Central memory CD8-positive, alpha-beta T cell (primary cell): ENCODE measurements at regions not wholly inside any gene's neighbourhood (a gene's known extent, or its start where the extent isn't known, plus 50 kb on each side); places are given as distances from the start of the nearest gene placed in this dataset.

Experiments used
- ATAC-seq: fragments of 150-1000 bp; cut with Tn5 transposase; replicated peaks from 2 replicates; pipeline ENCODE4 v1.10.0; 2022; ENCODE audit warnings: mild to moderate bottlenecking, moderate FRiP score, moderate number of reproducible peaks; ENCODE audit not compliant: poor library complexity, severe bottlenecking; ENCODE audit errors: extremely low read depth
- DNase-seq, 2 donors: peaks; one replicate each; pipeline ENCODE4 v3.0.0; 2021; ENCODE audit warnings: low spot score in 2 of 2
- H3K27ac Mint-ChIP-seq: one replicate; pipeline ENCODE4 v1.8.0; 2022; ENCODE audit warnings: low read depth, mild to moderate bottlenecking, moderate library complexity, mixed read lengths
- H3K27me3 Mint-ChIP-seq: one replicate; pipeline ENCODE4 v1.8.0; 2022; ENCODE audit warnings: mixed read lengths
- H3K36me3 Mint-ChIP-seq: one replicate; pipeline ENCODE4 v1.8.0; 2022; ENCODE audit warnings: mild to moderate bottlenecking, moderate library complexity, mixed read lengths; ENCODE audit not compliant: insufficient read depth
- H3K4me1 Mint-ChIP-seq: one replicate; pipeline ENCODE4 v1.8.0; 2022; ENCODE audit warnings: mixed read lengths
- H3K4me3 Mint-ChIP-seq: one replicate; pipeline ENCODE4 v1.8.0; 2022; ENCODE audit warnings: mild to moderate bottlenecking, moderate library complexity, mixed read lengths
- H3K9me3 Mint-ChIP-seq: one replicate; pipeline ENCODE4 v1.8.0; 2022; ENCODE audit warnings: mixed read lengths

DNA sequence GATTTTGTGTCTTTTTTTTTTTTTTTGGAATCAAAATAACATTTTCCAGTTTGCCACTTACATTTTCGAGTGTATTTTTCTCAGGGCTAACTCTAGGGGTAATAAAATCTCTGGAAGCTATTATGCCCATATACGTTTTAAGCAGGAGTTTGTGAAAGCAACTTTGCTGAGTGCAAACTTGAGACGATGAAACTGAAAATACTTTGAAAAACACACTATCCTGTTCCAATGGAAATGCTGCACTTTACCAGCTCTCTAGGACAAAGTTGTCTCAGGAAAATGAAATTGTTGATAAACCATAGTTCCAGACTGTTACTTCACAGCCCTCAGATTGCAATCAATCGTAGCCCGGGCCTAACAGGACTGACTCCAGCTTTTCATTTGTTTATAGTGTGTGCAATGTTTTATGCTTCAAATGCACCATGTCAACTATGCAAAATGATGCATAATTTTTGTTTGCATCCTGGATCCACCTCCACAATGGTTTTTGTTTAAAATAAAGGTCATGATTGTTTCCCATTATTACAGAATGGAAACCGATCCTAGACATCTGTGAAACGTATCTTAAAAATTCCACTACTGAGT is 220.6 kb upstream of the PKN2 start:
- no peak overlapping the region for H3K4me3 Mint-ChIP-seq
- DNase-seq (no peak), ATAC-seq (no peak)
- H3K27me3 Mint-ChIP-seq: peaks cover 14% of the 10 kb centered on the region
- no peaks in the 10 kb centered on the region for H3K36me3 Mint-ChIP-seq
- H3K4me1 Mint-ChIP-seq: no peaks in the 10 kb centered on the region
- no peaks in the 10 kb centered on the region for H3K9me3 Mint-ChIP-seq
- no peak overlapping the region for H3K27ac Mint-ChIP-seq

DNA sequence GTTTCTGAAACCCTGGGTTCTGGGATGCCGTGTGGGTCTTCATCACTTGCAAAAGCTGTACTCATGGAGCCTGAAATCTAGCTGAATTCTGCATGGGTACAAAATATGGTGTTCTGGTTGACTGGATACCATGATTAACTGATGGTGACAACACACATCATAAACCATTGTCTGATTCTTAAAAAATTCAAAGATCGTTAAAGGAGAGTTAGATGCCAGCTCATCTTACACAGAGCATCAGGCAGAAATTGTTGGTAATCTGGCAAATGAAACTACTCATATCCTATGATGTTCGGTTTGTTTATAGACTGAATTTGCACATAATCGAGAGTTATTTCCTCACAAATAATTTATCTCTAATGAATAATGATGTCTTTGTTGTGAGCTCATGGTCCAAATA is 218.1 kb upstream of the PKN2 start:
- Mint-ChIP-seq H3K4me3 (no peak overlapping the region), H3K36me3 (no peaks in the 10 kb centered on the region), H3K9me3 (no peaks in the 10 kb centered on the region), H3K4me1 (no peaks in the 10 kb centered on the region), H3K27ac (no peak overlapping the region), H3K27me3 (peaks cover 14% of the 10 kb centered on the region)
- DNase-seq: no peak
- ATAC-seq: no peak

DNA sequence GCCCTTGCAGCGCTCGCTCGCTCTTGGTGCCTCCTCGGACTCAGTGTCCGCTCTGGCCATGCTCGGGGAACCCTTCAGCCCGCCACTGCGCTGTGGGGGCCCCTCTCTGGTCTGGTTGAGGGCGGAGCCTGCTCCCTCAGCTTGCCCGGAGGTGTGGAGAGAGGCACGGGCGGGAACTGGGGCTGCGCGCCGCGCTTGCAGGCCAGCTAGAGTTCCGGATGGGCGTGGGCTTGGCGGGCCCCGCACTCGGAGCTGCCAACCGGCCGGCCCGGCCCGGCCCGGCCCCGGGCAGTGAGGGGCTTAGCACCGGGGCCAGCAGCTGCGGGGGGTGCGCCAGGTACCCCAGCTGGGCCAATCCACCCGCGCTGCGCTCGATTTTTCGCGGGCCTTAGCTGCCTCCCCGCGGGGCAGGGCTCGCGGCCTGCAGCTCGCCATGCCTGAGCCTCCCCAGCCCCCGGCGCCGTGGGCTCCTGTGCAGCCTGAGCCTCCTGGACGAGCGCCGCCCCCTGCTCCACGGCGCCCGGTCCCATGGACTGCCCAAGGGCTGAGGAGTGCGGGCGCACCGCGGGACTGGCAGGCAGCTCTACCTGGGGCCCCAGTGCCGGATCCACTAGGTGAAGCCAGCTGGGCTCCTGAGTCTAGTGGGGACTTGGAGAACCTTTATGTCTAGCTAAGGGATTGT is 217.0 kb upstream of the PKN2 start:
- DNase-seq: no peak
- Mint-ChIP-seq H3K4me1 (no peaks in the 10 kb centered on the region), H3K27me3 (peaks cover 14% of the 10 kb centered on the region), H3K27ac (no peak overlapping the region), H3K4me3 (no peak overlapping the region), H3K36me3 (no peaks in the 10 kb centered on the region), H3K9me3 (no peaks in the 10 kb centered on the region)
- no peak for ATAC-seq

DNA sequence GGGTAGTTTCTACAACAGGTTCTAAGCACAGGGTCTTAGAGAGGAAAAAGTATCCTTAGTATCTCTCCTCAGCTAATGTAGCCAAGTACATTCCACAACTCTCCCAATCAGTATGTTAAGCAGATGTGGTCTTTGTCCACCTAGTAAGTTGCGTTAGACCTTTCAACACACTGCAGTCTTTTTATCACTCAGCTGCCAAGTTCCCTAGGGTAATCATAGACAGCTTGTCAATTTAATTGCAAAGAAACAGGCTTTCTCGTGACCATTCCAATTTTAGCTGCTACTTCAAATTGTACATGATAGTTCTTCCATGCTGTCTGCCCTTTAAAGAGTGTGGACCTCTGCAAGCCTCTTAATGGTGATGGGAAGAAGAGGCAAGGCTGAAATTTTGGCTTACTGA is 211.8 kb upstream of the PKN2 start:
- Mint-ChIP-seq H3K9me3 (no peaks in the 10 kb centered on the region), H3K27me3 (no peaks in the 10 kb centered on the region), H3K4me1 (no peaks in the 10 kb centered on the region), H3K4me3 (no peak overlapping the region), H3K36me3 (no peaks in the 10 kb centered on the region), H3K27ac (no peak overlapping the region)
- DNase-seq (no peak), ATAC-seq (no peak)

DNA sequence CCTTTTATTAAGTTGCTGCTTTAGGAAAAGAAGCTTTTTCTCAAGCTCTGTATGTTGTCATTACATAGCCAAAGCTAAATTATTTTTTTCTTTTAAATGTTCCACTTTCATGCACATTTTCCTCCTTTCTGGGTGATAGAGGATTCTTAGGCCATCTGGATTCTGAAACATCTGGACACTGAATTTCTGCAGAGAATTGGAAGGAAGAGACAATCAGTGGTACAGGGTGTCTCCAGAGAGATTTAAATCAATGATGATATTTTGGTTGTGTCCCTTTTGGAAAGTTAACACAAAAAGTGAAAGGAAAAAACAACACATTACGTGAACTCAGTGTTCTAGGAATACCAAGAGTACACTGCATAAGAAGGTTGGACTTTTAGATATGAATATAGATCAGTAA is 211.4 kb upstream of the PKN2 start:
- H3K27ac Mint-ChIP-seq: no peak overlapping the region
- H3K4me3 Mint-ChIP-seq: no peak overlapping the region
- DNase-seq (no peak), ATAC-seq (no peak)
- no peaks in the 10 kb centered on the region for H3K4me1 Mint-ChIP-seq
- H3K9me3 Mint-ChIP-seq: no peaks in the 10 kb centered on the region
- no peaks in the 10 kb centered on the region for H3K36me3 Mint-ChIP-seq
- H3K27me3 Mint-ChIP-seq: no peaks in the 10 kb centered on the region

DNA sequence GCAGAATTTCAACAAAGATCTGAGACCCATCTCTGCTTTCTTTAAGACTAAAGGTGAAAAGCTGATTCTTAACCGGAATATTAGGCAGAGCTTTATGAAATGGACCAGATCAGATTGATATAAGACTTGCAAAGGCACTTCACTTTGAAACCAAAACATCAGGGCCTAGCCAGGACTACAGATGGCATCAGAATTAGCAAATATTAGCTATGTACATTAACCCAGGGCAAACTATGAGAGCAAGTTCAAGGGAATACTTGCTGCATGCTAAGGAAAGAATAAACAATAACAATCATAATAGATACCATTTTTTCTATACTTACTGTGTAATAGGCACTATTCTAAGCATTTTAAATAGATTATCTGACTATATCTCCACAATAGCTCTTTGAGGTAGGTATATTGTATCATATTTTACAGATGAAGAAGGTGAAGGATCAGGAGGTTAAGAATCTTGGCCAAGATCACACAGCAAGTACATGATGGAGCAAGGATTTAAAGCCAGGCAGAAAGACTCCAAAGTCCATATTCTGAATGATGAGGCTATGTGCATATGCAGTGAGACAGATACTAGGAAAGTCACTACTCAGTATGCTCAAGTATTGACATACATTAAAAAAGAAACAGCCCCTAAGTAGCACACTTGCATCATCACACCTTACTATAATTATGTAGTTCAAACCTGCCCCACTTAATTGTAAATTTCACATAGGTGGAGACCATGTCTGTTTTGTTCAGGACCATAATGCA is 209.3 kb upstream of the PKN2 start:
- Mint-ChIP-seq H3K4me1 (no peaks in the 10 kb centered on the region), H3K9me3 (no peaks in the 10 kb centered on the region), H3K36me3 (no peaks in the 10 kb centered on the region), H3K4me3 (no peak overlapping the region), H3K27me3 (no peaks in the 10 kb centered on the region), H3K27ac (no peak overlapping the region)
- ATAC-seq (no peak), DNase-seq (no peak)

DNA sequence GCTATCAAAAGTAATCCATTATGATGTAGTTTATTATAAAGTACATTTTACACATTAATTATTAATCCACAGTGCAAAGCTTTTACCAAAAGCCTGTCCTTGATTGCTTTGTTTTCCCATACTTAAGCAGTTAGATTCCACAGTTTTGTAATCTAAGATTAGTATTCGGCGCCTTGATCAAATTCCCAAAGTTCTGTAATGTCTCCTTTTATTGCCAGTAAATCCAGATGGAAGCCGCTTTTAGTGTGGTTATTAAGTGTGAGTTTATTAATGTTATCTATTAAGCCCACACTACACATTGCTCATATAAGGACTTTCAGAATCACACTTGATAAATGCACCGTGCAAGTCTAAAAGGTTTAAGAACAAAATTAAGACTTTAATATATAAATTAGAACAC is 199.2 kb upstream of the PKN2 start:
- Mint-ChIP-seq H3K27ac (no peak overlapping the region), H3K4me3 (no peak overlapping the region), H3K27me3 (peaks cover 20% of the 10 kb centered on the region)

DNA sequence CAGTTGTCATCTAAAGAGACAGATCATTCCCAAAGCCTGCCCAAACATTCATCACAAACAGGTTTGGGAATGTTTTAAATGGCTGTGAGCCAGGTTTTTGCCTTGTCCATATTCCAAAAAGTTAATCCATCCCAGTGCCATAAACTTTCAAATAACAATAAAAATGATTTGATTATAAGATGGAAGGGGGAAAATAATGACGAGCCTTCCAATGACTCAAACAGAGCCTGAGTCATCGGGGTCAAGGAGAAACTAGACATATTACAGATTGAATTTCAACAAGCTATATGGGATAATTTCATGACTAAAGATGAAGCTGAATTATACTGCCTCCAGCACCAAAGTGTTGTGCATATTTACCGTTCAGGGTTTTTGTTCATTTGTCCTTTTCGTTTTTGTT is 195.8 kb upstream of the PKN2 start:
- H3K27ac Mint-ChIP-seq: no peak overlapping the region
- no peak overlapping the region for H3K4me3 Mint-ChIP-seq
- H3K27me3 Mint-ChIP-seq: peaks cover 13% of the 10 kb centered on the region
- ATAC-seq (no peak), DNase-seq (no peak)
- no peaks in the 10 kb centered on the region for H3K9me3 Mint-ChIP-seq
- H3K36me3 Mint-ChIP-seq: no peaks in the 10 kb centered on the region
- no peaks in the 10 kb centered on the region for H3K4me1 Mint-ChIP-seq

More for the DNA sequence above, 199.2 kb upstream of the PKN2 start:
- ATAC-seq (no peak), DNase-seq (no peak)
- Mint-ChIP-seq H3K4me1 (no peaks in the 10 kb centered on the region), H3K9me3 (no peaks in the 10 kb centered on the region), H3K36me3 (no peaks in the 10 kb centered on the region)

DNA sequence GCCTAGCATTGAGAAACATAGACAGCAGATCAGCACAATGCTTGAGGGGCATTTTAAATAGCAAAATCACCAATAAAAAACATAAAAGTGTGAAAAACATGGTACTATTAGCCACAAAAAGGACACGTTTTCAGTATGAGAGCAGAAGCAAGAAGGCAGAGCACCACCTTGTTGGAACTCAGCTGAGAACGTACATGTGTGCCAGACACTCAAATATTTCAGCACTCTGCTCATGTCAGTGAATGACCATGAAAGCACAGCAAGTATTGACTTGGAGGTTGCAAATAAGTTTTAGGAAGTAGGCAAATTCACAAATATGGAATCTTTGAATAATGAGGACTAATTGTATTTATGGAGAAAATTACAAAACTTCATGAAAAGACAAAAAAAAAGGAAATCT is 193.4 kb upstream of the PKN2 start:
- DNase-seq (no peak), ATAC-seq (no peak)
- H3K4me3 Mint-ChIP-seq: no peak overlapping the region
- H3K9me3 Mint-ChIP-seq: no peaks in the 10 kb centered on the region
- no peaks in the 10 kb centered on the region for H3K36me3 Mint-ChIP-seq
- H3K27ac Mint-ChIP-seq: no peak overlapping the region
- H3K27me3 Mint-ChIP-seq: peaks cover 9% of the 10 kb centered on the region
- no peaks in the 10 kb centered on the region for H3K4me1 Mint-ChIP-seq

DNA sequence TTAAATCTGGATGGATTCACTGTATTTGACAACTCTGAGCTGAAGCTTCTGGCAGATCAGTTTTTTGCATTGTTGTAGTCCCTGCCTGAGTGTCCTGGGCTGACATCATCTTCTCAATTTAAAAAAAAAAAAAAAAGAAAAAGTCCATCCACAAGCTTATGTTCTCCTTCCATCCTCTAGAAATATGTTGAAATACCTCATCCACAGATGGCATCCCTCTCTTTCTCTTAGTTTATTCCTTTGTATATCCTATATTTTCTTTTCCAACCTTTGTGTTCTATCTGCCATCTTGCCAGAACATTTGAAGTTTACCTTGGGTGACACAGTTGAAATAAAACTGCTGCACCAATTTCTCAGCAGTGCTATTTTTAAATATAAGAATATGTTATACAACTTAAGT is 184.4 kb upstream of the PKN2 start:
- H3K4me1 Mint-ChIP-seq: no peaks in the 10 kb centered on the region
- no peaks in the 10 kb centered on the region for H3K27me3 Mint-ChIP-seq
- no peaks in the 10 kb centered on the region for H3K36me3 Mint-ChIP-seq
- no peak overlapping the region for H3K4me3 Mint-ChIP-seq
- ATAC-seq: no peak
- no peaks in the 10 kb centered on the region for H3K9me3 Mint-ChIP-seq
- H3K27ac Mint-ChIP-seq: no peak overlapping the region
- DNase-seq: no peak

DNA sequence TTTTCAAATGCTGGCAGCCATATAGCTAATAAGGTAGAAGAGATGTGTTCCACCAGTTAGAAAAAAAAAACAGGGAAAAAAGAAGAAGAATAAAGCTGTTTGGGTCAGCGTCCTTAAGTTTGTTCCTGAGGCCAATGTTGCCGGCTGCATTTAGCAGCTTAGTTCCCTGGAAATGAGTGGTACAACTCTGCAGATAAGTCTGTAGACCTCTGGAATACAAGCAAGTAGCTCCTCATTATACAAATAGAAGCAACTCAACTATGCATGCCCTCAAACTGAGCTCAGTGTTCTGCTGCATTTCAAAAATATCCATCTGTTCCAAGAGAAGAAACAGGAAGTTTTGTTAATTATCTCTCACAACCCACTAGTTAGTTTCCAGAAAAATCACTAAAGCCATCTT is 181.2 kb upstream of the PKN2 start:
- Mint-ChIP-seq H3K27me3 (peaks cover 7% of the 10 kb centered on the region), H3K4me3 (no peak overlapping the region), H3K9me3 (no peaks in the 10 kb centered on the region), H3K36me3 (no peaks in the 10 kb centered on the region), H3K4me1 (no peaks in the 10 kb centered on the region), H3K27ac (no peak overlapping the region)
- no peak for ATAC-seq
- no peak for DNase-seq

DNA sequence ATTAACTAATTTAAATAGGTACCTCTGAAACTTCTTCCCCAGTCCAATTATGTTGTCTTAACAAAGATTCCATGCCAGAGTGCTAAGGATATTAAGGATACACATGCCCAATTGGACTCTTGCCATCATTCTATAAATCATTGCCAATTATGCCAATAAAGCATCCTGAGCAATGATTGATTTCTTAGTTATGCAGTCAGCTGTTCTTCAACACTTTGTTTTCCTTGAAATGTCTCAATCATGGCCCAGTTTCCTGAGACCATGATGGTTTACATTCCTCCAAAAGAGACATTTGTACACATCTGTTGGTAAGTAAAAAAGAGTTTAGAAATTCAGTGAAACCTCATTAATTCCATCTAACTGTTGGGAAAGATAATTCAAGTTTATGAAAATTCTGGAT is 180.4 kb upstream of the PKN2 start:
- H3K27ac Mint-ChIP-seq: no peak overlapping the region
- H3K36me3 Mint-ChIP-seq: no peaks in the 10 kb centered on the region
- H3K4me3 Mint-ChIP-seq: no peak overlapping the region
- H3K9me3 Mint-ChIP-seq: no peaks in the 10 kb centered on the region
- H3K4me1 Mint-ChIP-seq: no peaks in the 10 kb centered on the region
- ATAC-seq (no peak), DNase-seq (no peak)
- peaks cover 7% of the 10 kb centered on the region for H3K27me3 Mint-ChIP-seq

DNA sequence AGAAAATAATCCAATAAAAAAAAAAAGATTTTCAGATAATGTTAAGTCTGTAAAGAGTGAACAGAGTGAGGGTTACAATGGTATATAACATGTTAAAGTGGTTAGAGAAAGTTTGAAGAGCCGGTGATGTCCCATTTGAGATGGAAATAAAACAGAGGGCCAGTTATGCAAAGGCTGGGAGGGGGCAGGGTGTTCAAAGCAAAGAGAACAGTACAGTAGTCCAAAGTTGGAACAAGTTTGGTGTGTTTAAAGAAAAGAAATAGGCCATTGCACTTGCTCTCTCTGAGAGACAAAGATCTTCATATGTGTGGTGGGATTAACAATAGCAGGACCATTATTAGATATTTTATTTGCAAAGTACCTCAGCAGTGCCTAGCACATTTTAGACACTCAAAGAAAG is 179.5 kb upstream of the PKN2 start:
- no peak overlapping the region for H3K4me3 Mint-ChIP-seq
- H3K4me1 Mint-ChIP-seq: no peaks in the 10 kb centered on the region
- ATAC-seq: no peak
- H3K9me3 Mint-ChIP-seq: no peaks in the 10 kb centered on the region
- H3K27ac Mint-ChIP-seq: no peak overlapping the region
- H3K36me3 Mint-ChIP-seq: no peaks in the 10 kb centered on the region
- peaks cover 7% of the 10 kb centered on the region for H3K27me3 Mint-ChIP-seq
- no peak for DNase-seq
